Skeletal muscle tissue (tissue), 3 donors: ENCODE measurements at regions not wholly inside any gene's neighbourhood (a gene's known extent, or its start where the extent isn't known, plus 50 kb on each side); places are given as distances from the start of the nearest gene placed in this dataset.

Experiments
- H3K27ac ChIP-seq: one replicate; pipeline ENCODE4 v1.7.0; 2013; ENCODE audit warnings: mild to moderate bottlenecking, low read depth, low read length, inconsistent platforms
- H3K27me3 ChIP-seq, 3 donors: one replicate each; pipeline ENCODE4 v1.7.0; 2013; ENCODE audit warnings: low read length in 3 of 3; ENCODE audit not compliant: control insufficient read depth in 3 of 3, insufficient read depth in 3 of 3
- H3K36me3 ChIP-seq, 3 donors: one replicate each; pipeline ENCODE4 v1.7.0; 2013; ENCODE audit warnings: low read length in 3 of 3; ENCODE audit not compliant: control insufficient read depth in 3 of 3, insufficient read depth in 3 of 3
- H3K4me1 ChIP-seq, 3 donors: one replicate each; pipeline ENCODE4 v1.7.0; 2013; ENCODE audit warnings: low read length in 3 of 3, mild to moderate bottlenecking in 3 of 3; ENCODE audit not compliant: control insufficient read depth in 3 of 3, insufficient read depth in 3 of 3
- H3K4me3 ChIP-seq, 3 donors: one replicate each; pipeline ENCODE4 v1.7.0; 2013; ENCODE audit warnings: low read length in 3 of 3
- H3K9ac ChIP-seq, 3 donors: one replicate each; pipeline ENCODE4 v1.7.0; 2013; ENCODE audit warnings: low read length in 3 of 3, mild to moderate bottlenecking in 3 of 3, moderate library complexity in 2 of 3, low read depth in 1 of 3
- H3K9me3 ChIP-seq, 3 donors: one replicate each; pipeline ENCODE4 v1.7.0; 2013; ENCODE audit warnings: low read length in 3 of 3; ENCODE audit not compliant: control insufficient read depth in 3 of 3
- donor health status: Osteomylitis.

GRCh38 chr1:99180343-99180808 lies 83.9 kb upstream of the PLPPR4 start:
- no peaks in the 10 kb centered on the region for H3K36me3 ChIP-seq
- peaks cover 0 to 3% (median 0%) of the 10 kb centered on the region in 3 donors for H3K4me1 ChIP-seq
- H3K27me3 ChIP-seq, result no peaks in the 10 kb centered on the region
- no peak overlapping the region for H3K27ac ChIP-seq
- no peak overlapping the region for H3K4me3 ChIP-seq
- peak overlapping the region in 1 of 3 donors; percentile 47 for H3K9ac ChIP-seq
- H3K9me3 ChIP-seq, result no peaks in the 10 kb centered on the region

DNA sequence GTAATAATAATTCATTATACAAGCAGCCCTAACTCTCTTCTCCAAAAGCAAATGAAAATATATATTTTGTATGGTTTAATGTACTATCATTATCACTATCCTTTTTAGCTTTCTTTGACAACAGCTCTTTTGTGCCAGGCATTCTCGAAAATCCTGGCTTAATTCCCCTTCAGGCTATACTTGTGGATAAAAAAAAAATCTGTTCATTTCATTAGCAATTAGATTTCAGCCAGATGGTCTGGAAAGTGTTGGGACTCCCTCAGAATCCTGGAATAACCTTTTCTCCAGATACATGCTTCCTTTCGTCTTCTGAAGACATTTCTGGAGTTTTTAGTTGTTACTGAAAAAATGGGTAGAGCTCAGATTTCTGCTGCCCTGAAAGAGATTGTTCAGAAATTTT lies 83.4 kb upstream of the PLPPR4 start:
- Histone ChIP-seq H3K36me3 (no peaks in the 10 kb centered on the region), H3K27ac (no peak overlapping the region), H3K27me3 (no peaks in the 10 kb centered on the region), H3K9ac (no peak overlapping the region), H3K9me3 (no peaks in the 10 kb centered on the region), H3K4me3 (no peak overlapping the region), H3K4me1 (peaks cover 0 to 3% (median 0%) of the 10 kb centered on the region in 3 donors)

DNA sequence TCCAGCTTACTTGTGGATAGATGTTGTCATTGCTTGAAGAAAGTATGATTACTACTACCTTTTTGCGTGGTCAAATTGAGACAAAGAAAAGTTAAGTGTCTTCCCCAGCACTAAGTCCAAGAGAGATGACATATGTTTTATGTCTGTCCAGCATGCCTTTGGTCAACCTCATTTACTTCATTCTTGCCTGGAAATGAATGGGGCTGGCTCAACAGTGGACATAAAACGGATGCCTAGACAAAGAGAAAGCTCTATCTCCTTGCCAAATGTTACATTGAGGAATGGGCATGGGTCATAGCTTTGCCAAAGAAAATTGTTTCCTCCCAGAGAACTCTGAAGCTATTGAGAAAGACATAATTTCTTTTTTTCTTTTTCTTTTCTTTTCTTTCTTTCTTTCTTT lies 82.4 kb upstream of the PLPPR4 start:
- H3K4me1 ChIP-seq, result peaks cover 0 to 3% (median 0%) of the 10 kb centered on the region in 3 donors
- no peak overlapping the region for H3K27ac ChIP-seq
- no peaks in the 10 kb centered on the region for H3K27me3 ChIP-seq
- no peaks in the 10 kb centered on the region for H3K36me3 ChIP-seq
- no peaks in the 10 kb centered on the region for H3K9me3 ChIP-seq
- no peak overlapping the region for H3K4me3 ChIP-seq
- no peak overlapping the region for H3K9ac ChIP-seq

DNA sequence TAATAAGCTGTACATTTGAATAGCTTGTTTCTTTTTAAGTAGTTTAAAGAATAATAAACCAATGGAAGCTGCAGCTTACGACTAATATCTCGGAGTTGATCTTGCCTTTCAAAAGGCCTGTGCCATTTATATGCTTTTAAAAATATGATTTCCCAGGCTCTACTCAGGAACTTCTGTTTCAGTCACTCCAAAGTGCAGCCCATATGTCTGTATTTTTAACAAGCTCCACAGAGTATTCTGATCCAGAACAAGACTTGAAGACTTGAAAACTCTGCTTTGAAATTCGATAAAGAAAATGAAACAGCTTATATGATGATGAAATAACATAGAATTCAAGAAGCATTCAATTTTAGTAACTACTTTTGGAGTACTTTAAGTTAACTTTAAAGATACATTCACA lies 79.1 kb upstream of the PLPPR4 start:
- Histone ChIP-seq H3K9ac (no peak overlapping the region), H3K27ac (no peak overlapping the region), H3K27me3 (no peaks in the 10 kb centered on the region), H3K4me3 (no peak overlapping the region), H3K36me3 (no peaks in the 10 kb centered on the region), H3K9me3 (no peaks in the 10 kb centered on the region), H3K4me1 (peaks cover 0 to 3% (median 0%) of the 10 kb centered on the region in 3 donors)

GRCh38 chr1:99193431-99193830 lies 70.9 kb upstream of the PLPPR4 start:
- no peaks in the 10 kb centered on the region for H3K9me3 ChIP-seq
- H3K27me3 ChIP-seq, result no peaks in the 10 kb centered on the region
- no peak overlapping the region for H3K27ac ChIP-seq
- H3K36me3 ChIP-seq, result no peaks in the 10 kb centered on the region
- no peak overlapping the region for H3K4me3 ChIP-seq
- no peaks in the 10 kb centered on the region for H3K4me1 ChIP-seq
- H3K9ac ChIP-seq, result no peak overlapping the region

DNA sequence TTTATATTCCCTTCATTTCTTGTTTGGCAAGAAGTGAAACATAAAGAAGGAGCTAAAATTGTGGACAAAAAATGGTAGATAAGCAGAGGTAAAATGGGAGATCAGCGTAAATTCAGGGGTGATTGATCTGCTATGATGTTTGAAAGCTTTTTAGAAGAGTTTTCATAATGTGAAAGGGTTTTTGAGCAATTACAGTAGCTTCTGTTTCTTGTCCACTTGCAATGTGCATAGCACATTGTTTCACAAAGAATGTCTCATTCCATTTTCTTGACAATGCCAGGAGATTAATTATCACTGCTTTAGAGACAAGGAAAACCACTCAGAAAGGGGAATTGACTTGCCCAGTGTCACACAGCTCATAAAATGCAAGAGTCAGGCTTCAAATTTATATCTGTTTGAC lies 65.9 kb upstream of the PLPPR4 start:
- Histone ChIP-seq H3K9ac (no peak overlapping the region), H3K27ac (no peak overlapping the region), H3K9me3 (no peaks in the 10 kb centered on the region), H3K4me3 (no peak overlapping the region), H3K36me3 (no peaks in the 10 kb centered on the region), H3K27me3 (no peaks in the 10 kb centered on the region), H3K4me1 (no peaks in the 10 kb centered on the region)

- no peak overlapping the region for H3K9ac ChIP-seq
- no peak overlapping the region for H3K4me3 ChIP-seq
- H3K27me3 ChIP-seq, result no peaks in the 10 kb centered on the region
- H3K4me1 ChIP-seq, result no peaks in the 10 kb centered on the region
- H3K36me3 ChIP-seq, result no peaks in the 10 kb centered on the region
- H3K27ac ChIP-seq, result no peak overlapping the region
- no peaks in the 10 kb centered on the region for H3K9me3 ChIP-seq
These were observed 57.1 kb upstream of the PLPPR4 start for GRCh38 chr1:99207216-99207615.
